GM21528 (cell line): ENCODE measurements at regions not wholly inside any gene's neighbourhood (a gene's known extent, or its start where the extent isn't known, plus 50 kb on each side); places are given as distances from the start of the nearest gene placed in this dataset.

ENCODE experiments used
- ATAC-seq: cut with Tn5 transposase; IDR thresholded peaks from one replicate; pipeline ENCODE4 v1.9.1; 2021; ENCODE audit warnings: mild to moderate bottlenecking, moderate library complexity; ENCODE audit not compliant: unreplicated experiment, low FRiP score

- no peak for ATAC-seq
Observed at GRCh38 chr7:17474724-17475344, 176.4 kb downstream of the AHR start.

GRCh38 chr7:17477182-17477581 lies 178.7 kb downstream of the AHR start:
- no peak for ATAC-seq

GRCh38 chr7:17481118-17481517 lies 182.7 kb downstream of the AHR start:
- no peak for ATAC-seq

GRCh38 chr7:17485368-17485767 lies 186.9 kb downstream of the AHR start:
- ATAC-seq, result no peak

- no peak for ATAC-seq
Observed at GRCh38 chr7:17485904-17486303, 187.5 kb downstream of the AHR start.

- ATAC-seq, result no peak
Observed at GRCh38 chr7:17486835-17487234, 188.4 kb downstream of the AHR start.

GRCh38 chr7:17487343-17487742 lies 188.9 kb downstream of the AHR start:
- no peak for ATAC-seq

GRCh38 chr7:17488829-17489228 lies 190.4 kb downstream of the AHR start:
- no peak for ATAC-seq

GRCh38 chr7:17489961-17490360 lies 191.5 kb downstream of the AHR start:
- ATAC-seq, result no peak

- no peak for ATAC-seq
Observed at GRCh38 chr7:17490825-17491224, 192.4 kb downstream of the AHR start.

- ATAC-seq, result peak; percentile 45
Observed at GRCh38 chr7:17492437-17492836, 194.0 kb downstream of the AHR start.

GRCh38 chr7:17493446-17493845 lies 195.0 kb downstream of the AHR start:
- ATAC-seq, result no peak

GRCh38 chr7:17495655-17496394 lies 197.4 kb downstream of the AHR start:
- no peak for ATAC-seq

GRCh38 chr7:17497136-17497535 lies 198.7 kb downstream of the AHR start:
- ATAC-seq, result no peak

GRCh38 chr7:17497549-17498167 lies 199.2 kb downstream of the AHR start:
- ATAC-seq, result no peak

- no peak for ATAC-seq
Observed at GRCh38 chr7:17498230-17498629, 199.8 kb downstream of the AHR start.

GRCh38 chr7:17500736-17501135 lies 202.3 kb downstream of the AHR start:
- no peak for ATAC-seq

- ATAC-seq, result no peak
Observed at GRCh38 chr7:17501441-17502212, 203.2 kb downstream of the AHR start.

- ATAC-seq, result no peak
Observed at GRCh38 chr7:17502213-17503060, 204.0 kb downstream of the AHR start.

GRCh38 chr7:17506095-17506494 lies 207.6 kb downstream of the AHR start:
- no peak for ATAC-seq
